ENCODE measurements at regions not wholly inside any gene's neighbourhood (a gene's known extent, or its start where the extent isn't known, plus 50 kb on each side); places are given as distances from the start of the nearest gene placed in this dataset.

GRCh38 chr4:95959633-95960032, 119.7 kb downstream of the PDHA2 start:
- TF ChIP-seq, protein P1, sequence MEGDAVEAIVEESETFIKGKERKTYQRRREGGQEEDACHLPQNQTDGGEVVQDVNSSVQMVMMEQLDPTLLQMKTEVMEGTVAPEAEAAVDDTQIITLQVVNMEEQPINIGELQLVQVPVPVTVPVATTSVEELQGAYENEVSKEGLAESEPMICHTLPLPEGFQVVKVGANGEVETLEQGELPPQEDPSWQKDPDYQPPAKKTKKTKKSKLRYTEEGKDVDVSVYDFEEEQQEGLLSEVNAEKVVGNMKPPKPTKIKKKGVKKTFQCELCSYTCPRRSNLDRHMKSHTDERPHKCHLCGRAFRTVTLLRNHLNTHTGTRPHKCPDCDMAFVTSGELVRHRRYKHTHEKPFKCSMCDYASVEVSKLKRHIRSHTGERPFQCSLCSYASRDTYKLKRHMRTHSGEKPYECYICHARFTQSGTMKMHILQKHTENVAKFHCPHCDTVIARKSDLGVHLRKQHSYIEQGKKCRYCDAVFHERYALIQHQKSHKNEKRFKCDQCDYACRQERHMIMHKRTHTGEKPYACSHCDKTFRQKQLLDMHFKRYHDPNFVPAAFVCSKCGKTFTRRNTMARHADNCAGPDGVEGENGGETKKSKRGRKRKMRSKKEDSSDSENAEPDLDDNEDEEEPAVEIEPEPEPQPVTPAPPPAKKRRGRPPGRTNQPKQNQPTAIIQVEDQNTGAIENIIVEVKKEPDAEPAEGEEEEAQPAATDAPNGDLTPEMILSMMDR (conservative IDR thresholded peaks at IDR 0.05; ENCODE audit: control insufficient read depth, insufficient read depth, low read depth, low read length), result no peak
- DNase-seq (ENCODE audit: low read depth), result no peak
- H3K4me3 ChIP-seq (ENCODE audit: control insufficient read depth, low read depth, low read length), result no peak overlapping the region

- no peak for DNase-seq (ENCODE audit: low read depth)
- TF ChIP-seq, protein P1 (conservative IDR thresholded peaks at IDR 0.05; ENCODE audit: control insufficient read depth, insufficient read depth, low read depth, low read length), result no peak
- no peak overlapping the region for H3K4me3 ChIP-seq (ENCODE audit: control insufficient read depth, low read depth, low read length)
Measured at GRCh38 chr4:95963456-95963855, 123.6 kb downstream of the PDHA2 start.

GRCh38 chr4:95979961-95980876, 140.3 kb downstream of the PDHA2 start:
- DNase-seq (ENCODE audit: low read depth), result no peak
- TF ChIP-seq, protein P1 (conservative IDR thresholded peaks at IDR 0.05; ENCODE audit: control insufficient read depth, insufficient read depth, low read depth, low read length), result no peak
- H3K4me3 ChIP-seq (ENCODE audit: control insufficient read depth, low read depth, low read length), result no peak overlapping the region

- TF ChIP-seq, protein P1 (conservative IDR thresholded peaks at IDR 0.05; ENCODE audit: control insufficient read depth, insufficient read depth, low read depth, low read length), result no peak
- H3K4me3 ChIP-seq (ENCODE audit: control insufficient read depth, low read depth, low read length), result no peak overlapping the region
- no peak for DNase-seq (ENCODE audit: low read depth)
Measured at GRCh38 chr4:95980877-95981360, 141.0 kb downstream of the PDHA2 start.

- TF ChIP-seq, protein P1 (conservative IDR thresholded peaks at IDR 0.05; ENCODE audit: control insufficient read depth, insufficient read depth, low read depth, low read length), result no peak
- no peak for DNase-seq (ENCODE audit: low read depth)
Measured at GRCh38 chr4:95981591-95981990, 141.7 kb downstream of the PDHA2 start.

DNA sequence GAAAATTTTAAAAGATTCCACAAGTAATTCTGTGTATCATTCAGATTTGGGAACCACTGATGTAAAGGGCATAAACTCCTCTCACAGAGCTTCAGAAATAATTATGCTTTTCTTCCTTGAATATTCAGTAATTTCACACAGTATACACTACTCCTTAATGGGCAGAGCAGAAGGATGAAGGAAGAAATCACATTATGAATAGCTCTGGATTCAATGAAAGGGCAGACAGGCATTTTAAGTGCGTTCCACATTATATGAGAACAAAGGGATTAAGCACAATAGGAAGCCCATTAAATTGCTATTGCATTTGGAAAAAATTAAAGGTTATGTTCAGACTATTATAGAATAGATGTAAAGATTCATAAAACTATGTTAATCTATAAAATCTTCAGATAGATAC, 142.6 kb downstream of the PDHA2 start:
- DNase-seq (ENCODE audit: low read depth), result no peak
- TF ChIP-seq, protein P1 (conservative IDR thresholded peaks at IDR 0.05; ENCODE audit: control insufficient read depth, insufficient read depth, low read depth, low read length), result no peak
- H3K4me3 ChIP-seq (ENCODE audit: control insufficient read depth, low read depth, low read length), result no peak overlapping the region

More at GRCh38 chr4:95981591-95981990, 141.7 kb downstream of the PDHA2 start:
- H3K4me3 ChIP-seq (ENCODE audit: control insufficient read depth, low read depth, low read length), result no peak overlapping the region

Measured in fibroblast of mammary gland (primary cell).